OCI-LY3 (cell line): ENCODE measurements at regions not wholly inside any gene's neighbourhood (a gene's known extent, or its start where the extent isn't known, plus 50 kb on each side); places are given as distances from the start of the nearest gene placed in this dataset.

Experiments used
- EZH2phosphoT487 ChIP-seq: fragments of 200-600 bp; shearing (Covaris generic); IDR thresholded peaks from 2 replicates; pipeline ENCODE4 v1.6.1; 2018; ENCODE audit warnings: antibody characterized with exemption, mixed run types, low read depth
- TF ChIP-seq, protein P1 (sequence below): fragments of 200-600, 300-600 bp; sonication (generic); IDR thresholded peaks from 2 replicates; pipeline ENCODE4 v1.5.1; 2014; ENCODE audit warnings: antibody characterized with exemption, low read length, low read depth

DNA sequence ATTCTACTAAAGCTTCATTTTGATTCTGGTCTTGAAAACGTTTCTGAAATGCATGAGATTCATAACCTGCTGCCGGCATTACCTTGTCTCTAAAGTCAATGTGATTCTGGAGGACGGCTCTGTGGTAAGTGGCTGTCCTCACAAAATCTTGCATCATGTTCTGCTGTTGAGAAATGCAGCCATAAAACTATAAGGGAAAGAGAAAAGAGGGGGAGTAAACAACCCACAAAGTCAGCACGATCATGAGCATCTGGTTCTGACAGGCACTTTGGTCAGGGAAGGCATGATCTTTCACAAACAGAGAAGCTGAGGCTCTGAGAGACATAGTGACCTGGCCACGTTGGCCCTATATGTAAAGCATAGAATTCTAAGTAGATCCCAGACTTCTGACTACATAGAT is 168.9 kb upstream of the PUM3 start:
- TF ChIP-seq, protein P1, sequence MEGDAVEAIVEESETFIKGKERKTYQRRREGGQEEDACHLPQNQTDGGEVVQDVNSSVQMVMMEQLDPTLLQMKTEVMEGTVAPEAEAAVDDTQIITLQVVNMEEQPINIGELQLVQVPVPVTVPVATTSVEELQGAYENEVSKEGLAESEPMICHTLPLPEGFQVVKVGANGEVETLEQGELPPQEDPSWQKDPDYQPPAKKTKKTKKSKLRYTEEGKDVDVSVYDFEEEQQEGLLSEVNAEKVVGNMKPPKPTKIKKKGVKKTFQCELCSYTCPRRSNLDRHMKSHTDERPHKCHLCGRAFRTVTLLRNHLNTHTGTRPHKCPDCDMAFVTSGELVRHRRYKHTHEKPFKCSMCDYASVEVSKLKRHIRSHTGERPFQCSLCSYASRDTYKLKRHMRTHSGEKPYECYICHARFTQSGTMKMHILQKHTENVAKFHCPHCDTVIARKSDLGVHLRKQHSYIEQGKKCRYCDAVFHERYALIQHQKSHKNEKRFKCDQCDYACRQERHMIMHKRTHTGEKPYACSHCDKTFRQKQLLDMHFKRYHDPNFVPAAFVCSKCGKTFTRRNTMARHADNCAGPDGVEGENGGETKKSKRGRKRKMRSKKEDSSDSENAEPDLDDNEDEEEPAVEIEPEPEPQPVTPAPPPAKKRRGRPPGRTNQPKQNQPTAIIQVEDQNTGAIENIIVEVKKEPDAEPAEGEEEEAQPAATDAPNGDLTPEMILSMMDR, result no peak
- no peak for TF ChIP-seq EZH2phosphoT487
